GM12892 (cell line): ENCODE measurements at regions not wholly inside any gene's neighbourhood (a gene's known extent, or its start where the extent isn't known, plus 50 kb on each side); places are given as distances from the start of the nearest gene placed in this dataset.

Experiments
- POLR2A ChIP-seq: IDR thresholded peaks from 2 replicates; pipeline ENCODE4 v1.6.1; 2011; ENCODE audit warnings: low read depth, low read length, control low read depth
- POLR2AphosphoS5 ChIP-seq: IDR thresholded peaks from 2 replicates; pipeline ENCODE4 v1.6.1; 2011; ENCODE audit warnings: low read depth, low read length, control low read depth

DNA sequence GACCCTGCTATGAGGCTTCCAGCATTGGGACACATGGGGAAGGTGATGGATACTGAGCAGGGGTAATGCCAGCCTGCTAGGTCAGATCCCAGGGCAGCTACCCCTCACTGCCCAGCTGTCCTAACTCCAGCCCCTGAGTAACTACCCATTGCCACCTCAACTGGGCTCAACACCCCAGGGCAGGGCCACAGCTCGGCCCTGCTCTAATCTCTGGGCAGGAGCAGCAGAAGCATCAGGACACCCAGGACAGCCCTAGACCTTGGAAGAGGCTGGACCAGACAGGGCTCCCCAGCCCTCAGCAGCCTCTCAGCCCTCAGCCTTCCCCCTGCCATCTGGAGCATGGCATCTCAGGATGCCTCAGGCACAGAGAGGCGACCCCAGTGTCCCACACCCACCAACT lies 67.4 kb upstream of the TOP1 start:
- TF ChIP-seq POLR2A (no peak), POLR2AphosphoS5 (no peak)
